Activated CD4-positive, alpha-beta memory T cell treated with anti-CD3 and anti-CD28 coated beads for 36 hours (primary cell): ENCODE measurements at regions not wholly inside any gene's neighbourhood (a gene's known extent, or its start where the extent isn't known, plus 50 kb on each side); places are given as distances from the start of the nearest gene placed in this dataset.
"Not testable (repeated sequence)": the region's sequence is repeated elsewhere in the genome, so short reads cannot be mapped to it uniquely, and the experiment has no call there.

ENCODE experiments used
- CTCF ChIA-PET: fragments of 350-600 bp; sonication (Branson Sonifier 250); formaldehyde crosslinking; loops from one replicate; lab custom pipeline; 2021; ENCODE audit warnings: antibody characterized with exemption, inconsistent platforms; lab: Charles Lee
- POLR2A ChIA-PET: fragments of 350-600 bp; sonication (Branson Sonifier 250); formaldehyde crosslinking; loops from one replicate; lab custom pipeline; 2021; ENCODE audit warnings: antibody characterized with exemption; lab: Charles Lee
- DNase-seq: peaks from one replicate; pipeline ENCODE4 v3.0.0-alpha.2; 2020
- H3K27ac Mint-ChIP-seq: one replicate; pipeline ENCODE4 v1.8.0; 2021; ENCODE audit warnings: mixed read lengths
- H3K27me3 Mint-ChIP-seq: one replicate; pipeline ENCODE4 v1.8.0; 2021; ENCODE audit warnings: mixed read lengths
- H3K36me3 Mint-ChIP-seq: one replicate; pipeline ENCODE4 v1.8.0; 2021; ENCODE audit warnings: mixed read lengths
- H3K4me1 Mint-ChIP-seq: one replicate; pipeline ENCODE4 v1.8.0; 2021; ENCODE audit warnings: low read depth, mixed read lengths
- H3K4me3 Mint-ChIP-seq: one replicate; pipeline ENCODE4 v1.8.0; 2021; ENCODE audit warnings: mild to moderate bottlenecking, mixed read lengths
- H3K9me3 Mint-ChIP-seq: one replicate; pipeline ENCODE4 v1.8.0; 2021; ENCODE audit warnings: mixed read lengths
- intact Hi-C: fragments of 100-400 bp; cut with micrococcal nuclease; formaldehyde crosslinking; loops from one replicate; pipeline ENCODE4 v1.15.1; 2023

GRCh38 chr4:77496457-77496856, 109.2 kb upstream of the CXCL13 start:
- Mint-ChIP-seq H3K36me3 (no peaks in the 10 kb centered on the region), H3K27me3 (peaks cover 8% of the 10 kb centered on the region), H3K9me3 (no peaks in the 10 kb centered on the region), H3K27ac (no peak overlapping the region), H3K4me1 (no peaks in the 10 kb centered on the region), H3K4me3 (no peak overlapping the region)
- intact Hi-C loops = no loop called here
- DNase-seq = no peak
- CTCF ChIA-PET = no interaction called here
- POLR2A ChIA-PET = no interaction called here

- POLR2A ChIA-PET = no interaction called here
- no peaks in the 10 kb centered on the region for H3K4me1 Mint-ChIP-seq
- no peak overlapping the region for H3K4me3 Mint-ChIP-seq
- CTCF ChIA-PET = interaction anchor here (1.0 kb wide), 1 partner anchor 100 kb away, joined by 3 read pairs; no protein-coding TSS in a partner anchor
- intact Hi-C loops = no loop called here
- H3K27me3 Mint-ChIP-seq = peaks cover 5% of the 10 kb centered on the region
- H3K9me3 Mint-ChIP-seq = no peaks in the 10 kb centered on the region
- no peak for DNase-seq
- no peaks in the 10 kb centered on the region for H3K36me3 Mint-ChIP-seq
- no peak overlapping the region for H3K27ac Mint-ChIP-seq
These were observed 104.8 kb upstream of the CXCL13 start for GRCh38 chr4:77500801-77501200.

GRCh38 chr4:77501240-77501639, 104.4 kb upstream of the CXCL13 start:
- POLR2A ChIA-PET = no interaction called here
- peaks cover 5% of the 10 kb centered on the region for H3K27me3 Mint-ChIP-seq
- no peak for DNase-seq
- no peak overlapping the region for H3K4me3 Mint-ChIP-seq
- no peaks in the 10 kb centered on the region for H3K9me3 Mint-ChIP-seq
- H3K36me3 Mint-ChIP-seq = no peaks in the 10 kb centered on the region
- H3K27ac Mint-ChIP-seq = no peak overlapping the region
- intact Hi-C loops = no loop called here
- no peaks in the 10 kb centered on the region for H3K4me1 Mint-ChIP-seq
- CTCF ChIA-PET = no interaction called here

- H3K27ac Mint-ChIP-seq = no peak overlapping the region
- H3K36me3 Mint-ChIP-seq = no peaks in the 10 kb centered on the region
- H3K4me1 Mint-ChIP-seq = no peaks in the 10 kb centered on the region
- CTCF ChIA-PET = no interaction called here
- H3K4me3 Mint-ChIP-seq = no peak overlapping the region
- intact Hi-C loops = no loop called here
- no peak for DNase-seq
- POLR2A ChIA-PET = no interaction called here
- H3K9me3 Mint-ChIP-seq = no peaks in the 10 kb centered on the region
- peaks cover 5% of the 10 kb centered on the region for H3K27me3 Mint-ChIP-seq
These were observed 103.8 kb upstream of the CXCL13 start for GRCh38 chr4:77501851-77502250.

- ChIA-PET CTCF (no interaction called here), POLR2A (interaction anchor here (0.6 kb wide), 1 partner anchor 39 kb away, joined by 3 read pairs; no protein-coding TSS in a partner anchor)
- H3K9me3 Mint-ChIP-seq = no peaks in the 10 kb centered on the region
- no peaks in the 10 kb centered on the region for H3K36me3 Mint-ChIP-seq
- no peaks in the 10 kb centered on the region for H3K4me1 Mint-ChIP-seq
- peaks cover 5% of the 10 kb centered on the region for H3K27me3 Mint-ChIP-seq
- no peak for DNase-seq
- no peak overlapping the region for H3K4me3 Mint-ChIP-seq
- H3K27ac Mint-ChIP-seq = no peak overlapping the region
- intact Hi-C loops = no loop called here
These were observed 101.2 kb upstream of the CXCL13 start for GRCh38 chr4:77504407-77504806.

GRCh38 chr4:77505275-77505957, 100.2 kb upstream of the CXCL13 start:
- Mint-ChIP-seq H3K36me3 (no peaks in the 10 kb centered on the region), H3K4me1 (no peaks in the 10 kb centered on the region), H3K9me3 (no peaks in the 10 kb centered on the region), H3K4me3 (no peak overlapping the region), H3K27ac (no peak overlapping the region), H3K27me3 (peaks cover 5% of the 10 kb centered on the region)
- intact Hi-C loops = no loop called here
- CTCF ChIA-PET = interaction anchor here (1.2 kb wide), 1 partner anchor 96 kb away, joined by 3 read pairs; no protein-coding TSS in a partner anchor
- no peak for DNase-seq
- POLR2A ChIA-PET = no interaction called here

GRCh38 chr4:77505958-77506319, 99.7 kb upstream of the CXCL13 start:
- Mint-ChIP-seq H3K36me3 (no peaks in the 10 kb centered on the region), H3K4me1 (no peaks in the 10 kb centered on the region), H3K27ac (no peak overlapping the region), H3K27me3 (peaks cover 5% of the 10 kb centered on the region), H3K4me3 (no peak overlapping the region), H3K9me3 (no peaks in the 10 kb centered on the region)
- POLR2A ChIA-PET = no interaction called here
- CTCF ChIA-PET = interaction anchor here (1.2 kb wide), 1 partner anchor 95 kb away, joined by 3 read pairs; no protein-coding TSS in a partner anchor
- DNase-seq = no peak
- intact Hi-C loops = no loop called here

GRCh38 chr4:77510367-77510766, 95.3 kb upstream of the CXCL13 start:
- Mint-ChIP-seq H3K36me3 (no peaks in the 10 kb centered on the region), H3K4me1 (no peaks in the 10 kb centered on the region), H3K27ac (no peak overlapping the region), H3K27me3 (no peaks in the 10 kb centered on the region), H3K9me3 (no peaks in the 10 kb centered on the region), H3K4me3 (no peak overlapping the region)
- no peak for DNase-seq
- intact Hi-C loops = no loop called here
- ChIA-PET POLR2A (no interaction called here), CTCF (interaction anchor here (1.1 kb wide), 1 partner anchor 78 kb away, joined by 3 read pairs; no protein-coding TSS in a partner anchor)

GRCh38 chr4:77525538-77525937, 80.1 kb upstream of the CXCL13 start:
- ChIA-PET CTCF (interaction anchor here (1.4 kb wide), 1 partner anchor 75 kb away, joined by 5 read pairs; no protein-coding TSS in a partner anchor), POLR2A (no interaction called here)
- peaks cover 2% of the 10 kb centered on the region for H3K4me1 Mint-ChIP-seq
- H3K36me3 Mint-ChIP-seq = no peaks in the 10 kb centered on the region
- intact Hi-C loops = no loop called here
- H3K9me3 Mint-ChIP-seq = peaks cover 2% of the 10 kb centered on the region
- peaks cover 18% of the 10 kb centered on the region for H3K27me3 Mint-ChIP-seq
- H3K4me3 Mint-ChIP-seq = no peak overlapping the region
- DNase-seq = no peak
- H3K27ac Mint-ChIP-seq = no peak overlapping the region

- H3K4me1 Mint-ChIP-seq, CTCF ChIA-PET, H3K27ac Mint-ChIP-seq, POLR2A ChIA-PET, DNase-seq, H3K36me3 Mint-ChIP-seq, H3K4me3 Mint-ChIP-seq, H3K9me3 Mint-ChIP-seq, intact Hi-C loops: not testable (repeated sequence)
- peaks cover 19% of the 10 kb centered on the region for H3K27me3 Mint-ChIP-seq
These were observed 77.7 kb upstream of the CXCL13 start for GRCh38 chr4:77527900-77528299.

GRCh38 chr4:77538144-77538543, 67.5 kb upstream of the CXCL13 start:
- H3K4me3 Mint-ChIP-seq = no peak overlapping the region
- peak; percentile 12 for DNase-seq
- peaks cover 24% of the 10 kb centered on the region for H3K27me3 Mint-ChIP-seq
- intact Hi-C loops = loop anchor here (2.0 kb wide), 1 partner anchor 49 kb away; no protein-coding TSS in a partner anchor
- CTCF ChIA-PET = interaction anchor here (0.6 to 2.6 kb wide), 3 partner anchors 40 to 1071 kb away, joined by 5 to 13 read pairs (median 6); no protein-coding TSS in a partner anchor
- H3K27ac Mint-ChIP-seq = no peak overlapping the region
- H3K4me1 Mint-ChIP-seq = peaks cover 19% of the 10 kb centered on the region
- H3K9me3 Mint-ChIP-seq = peaks cover 6% of the 10 kb centered on the region
- POLR2A ChIA-PET = no interaction called here
- peaks cover 4% of the 10 kb centered on the region for H3K36me3 Mint-ChIP-seq

GRCh38 chr4:77538574-77539157, 67.0 kb upstream of the CXCL13 start:
- peak; percentile 15 for DNase-seq
- peaks cover 5% of the 10 kb centered on the region for H3K9me3 Mint-ChIP-seq
- no peak overlapping the region for H3K27ac Mint-ChIP-seq
- ChIA-PET POLR2A (no interaction called here), CTCF (interaction anchor here (0.6 to 2.6 kb wide), 3 partner anchors 40 to 1071 kb away, joined by 5 to 13 read pairs (median 6); no protein-coding TSS in a partner anchor)
- intact Hi-C loops = loop anchor here (2.0 kb wide), 1 partner anchor 48 kb away; no protein-coding TSS in a partner anchor
- H3K36me3 Mint-ChIP-seq = peaks cover 4% of the 10 kb centered on the region
- H3K27me3 Mint-ChIP-seq = peaks cover 24% of the 10 kb centered on the region
- H3K4me3 Mint-ChIP-seq = no peak overlapping the region
- H3K4me1 Mint-ChIP-seq = peaks cover 19% of the 10 kb centered on the region
